Esophagus muscularis mucosa (tissue), 3 donors: ENCODE measurements at regions not wholly inside any gene's neighbourhood (a gene's known extent, or its start where the extent isn't known, plus 50 kb on each side); places are given as distances from the start of the nearest gene placed in this dataset.

Source experiments
- EP300 ChIP-seq: sonication (generic); formaldehyde crosslinking; IDR thresholded peaks from one replicate; pipeline ENCODE4 v1.6.1; 2017; ENCODE audit warnings: antibody characterized with exemption
- TF ChIP-seq, protein P1 (sequence below), 3 experiments: fragments of 200-600 bp in 2 of 3; fragments of 450-650 bp in 1 of 3; sonication (generic) in 2 of 3; IDR thresholded peaks; one replicate each; pipeline ENCODE4 v1.5.1; 2017 to 2019; ENCODE audit warnings: antibody characterized with exemption in 3 of 3, mild to moderate bottlenecking in 2 of 3, moderate library complexity in 1 of 3

DNA sequence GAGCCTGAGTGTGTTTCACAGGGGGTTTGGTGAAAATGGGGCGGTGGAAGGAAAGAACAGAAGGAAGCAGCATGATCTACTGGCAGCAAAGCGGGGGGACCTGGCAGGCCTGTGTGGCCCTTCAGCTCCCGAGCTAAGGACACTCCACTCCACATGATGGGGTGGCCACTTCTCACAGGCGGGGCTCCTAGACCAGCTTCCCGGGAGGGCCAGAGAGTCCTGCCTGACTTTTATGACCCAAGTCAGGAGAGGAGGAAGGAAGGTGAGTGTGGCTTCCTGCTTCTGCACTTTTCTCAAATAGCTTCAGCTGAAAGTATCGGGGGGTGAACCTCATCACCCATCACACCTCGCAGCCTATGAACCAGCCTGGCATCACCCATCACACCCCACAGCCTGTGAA is 117.5 kb upstream of the AFDN start:
- TF ChIP-seq, protein P1, sequence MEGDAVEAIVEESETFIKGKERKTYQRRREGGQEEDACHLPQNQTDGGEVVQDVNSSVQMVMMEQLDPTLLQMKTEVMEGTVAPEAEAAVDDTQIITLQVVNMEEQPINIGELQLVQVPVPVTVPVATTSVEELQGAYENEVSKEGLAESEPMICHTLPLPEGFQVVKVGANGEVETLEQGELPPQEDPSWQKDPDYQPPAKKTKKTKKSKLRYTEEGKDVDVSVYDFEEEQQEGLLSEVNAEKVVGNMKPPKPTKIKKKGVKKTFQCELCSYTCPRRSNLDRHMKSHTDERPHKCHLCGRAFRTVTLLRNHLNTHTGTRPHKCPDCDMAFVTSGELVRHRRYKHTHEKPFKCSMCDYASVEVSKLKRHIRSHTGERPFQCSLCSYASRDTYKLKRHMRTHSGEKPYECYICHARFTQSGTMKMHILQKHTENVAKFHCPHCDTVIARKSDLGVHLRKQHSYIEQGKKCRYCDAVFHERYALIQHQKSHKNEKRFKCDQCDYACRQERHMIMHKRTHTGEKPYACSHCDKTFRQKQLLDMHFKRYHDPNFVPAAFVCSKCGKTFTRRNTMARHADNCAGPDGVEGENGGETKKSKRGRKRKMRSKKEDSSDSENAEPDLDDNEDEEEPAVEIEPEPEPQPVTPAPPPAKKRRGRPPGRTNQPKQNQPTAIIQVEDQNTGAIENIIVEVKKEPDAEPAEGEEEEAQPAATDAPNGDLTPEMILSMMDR (IDR thresholded peaks at IDR 0.05): no peak
- TF ChIP-seq EP300: no peak
